ENCODE measurements at regions not wholly inside any gene's neighbourhood (a gene's known extent, or its start where the extent isn't known, plus 50 kb on each side); places are given as distances from the start of the nearest gene placed in this dataset.

- no peak for DNase-seq (ENCODE audit: low spot score)
- in situ Hi-C loops (cut with MboI; ENCODE audit: low sequenced_read_pairs, unreplicated experiment): no loop called here
- no peak for TF ChIP-seq CTCF (IDR thresholded peaks at IDR 0.05; ENCODE audit: borderline replicate concordance, control extremely low read depth, extremely low read depth, insufficient read depth, missing control alignments)
Observed at GRCh38 chr1:239725933-239726332, 339.6 kb downstream of the CHRM3 start.

GRCh38 chr1:239730378-239730777 lies 344.0 kb downstream of the CHRM3 start:
- TF ChIP-seq CTCF (IDR thresholded peaks at IDR 0.05; ENCODE audit: borderline replicate concordance, control extremely low read depth, extremely low read depth, insufficient read depth, missing control alignments): no peak
- DNase-seq (ENCODE audit: low spot score): no peak
- in situ Hi-C loops (cut with MboI; ENCODE audit: low sequenced_read_pairs, unreplicated experiment): no loop called here

- TF ChIP-seq CTCF (IDR thresholded peaks at IDR 0.05; ENCODE audit: borderline replicate concordance, control extremely low read depth, extremely low read depth, insufficient read depth, missing control alignments): no peak
- in situ Hi-C loops (cut with MboI; ENCODE audit: low sequenced_read_pairs, unreplicated experiment): no loop called here
- DNase-seq (ENCODE audit: low spot score): no peak
Observed at GRCh38 chr1:239731082-239731748, 344.8 kb downstream of the CHRM3 start.

- no peak for TF ChIP-seq CTCF (IDR thresholded peaks at IDR 0.05; ENCODE audit: borderline replicate concordance, control extremely low read depth, extremely low read depth, insufficient read depth, missing control alignments)
- in situ Hi-C loops (cut with MboI; ENCODE audit: low sequenced_read_pairs, unreplicated experiment): no loop called here
- no peak for DNase-seq (ENCODE audit: low spot score)
Observed at GRCh38 chr1:239732770-239733169, 346.4 kb downstream of the CHRM3 start.

GRCh38 chr1:239733995-239734394 lies 347.6 kb downstream of the CHRM3 start:
- TF ChIP-seq CTCF (IDR thresholded peaks at IDR 0.05; ENCODE audit: borderline replicate concordance, control extremely low read depth, extremely low read depth, insufficient read depth, missing control alignments): no peak
- in situ Hi-C loops (cut with MboI; ENCODE audit: low sequenced_read_pairs, unreplicated experiment): no loop called here
- DNase-seq (ENCODE audit: low spot score): no peak

GRCh38 chr1:239735111-239735510 lies 348.7 kb downstream of the CHRM3 start:
- no peak for DNase-seq (ENCODE audit: low spot score)
- in situ Hi-C loops (cut with MboI; ENCODE audit: low sequenced_read_pairs, unreplicated experiment): no loop called here
- no peak for TF ChIP-seq CTCF (IDR thresholded peaks at IDR 0.05; ENCODE audit: borderline replicate concordance, control extremely low read depth, extremely low read depth, insufficient read depth, missing control alignments)
